MCF 10A (cell line): ENCODE measurements at regions not wholly inside any gene's neighbourhood (a gene's known extent, or its start where the extent isn't known, plus 50 kb on each side); places are given as distances from the start of the nearest gene placed in this dataset.

Source experiments
- BruUV-seq: library from RNA; stranded (reverse); fragments of 400-500 nt; replicated peaks from 2 replicates; lab custom pipeline; 2021; lab: Mats Ljungman, UMichigan
- CTCF ChIA-PET: fragments of 300-600 bp; sonication (Branson Sonifier 250); formaldehyde crosslinking; extraction: SDS; loops from one replicate; lab custom pipeline; 2021; ENCODE audit warnings: antibody characterized with exemption, inconsistent platforms; lab: Yijun Ruan, JAX
- POLR2A ChIA-PET: fragments of 300-600, 350-650 bp; sonication (Branson Sonifier 250); formaldehyde crosslinking; extraction: SDS; loops from one replicate; lab custom pipeline; 2020; ENCODE audit warnings: antibody characterized with exemption, inconsistent platforms; lab: Yijun Ruan, JAX
- DNase-seq: peaks from one replicate; pipeline ENCODE4 v3.0.0-alpha.2; 2018; ENCODE audit not compliant: unreplicated experiment
- H3K27ac Mint-ChIP-seq: one replicate; pipeline ENCODE4 v1.8.0; 2022; ENCODE audit warnings: mild to moderate bottlenecking, low read depth, mixed read lengths; ENCODE audit not compliant: unreplicated experiment
- H3K27me3 Mint-ChIP-seq: one replicate; pipeline ENCODE4 v1.8.0; 2022; ENCODE audit warnings: mixed read lengths; ENCODE audit not compliant: insufficient read depth, unreplicated experiment
- H3K36me3 Mint-ChIP-seq: one replicate; pipeline ENCODE4 v1.8.0; 2022; ENCODE audit warnings: mild to moderate bottlenecking, moderate library complexity, mixed read lengths; ENCODE audit not compliant: insufficient read depth, unreplicated experiment
- H3K4me1 Mint-ChIP-seq: one replicate; pipeline ENCODE4 v1.8.0; 2022; ENCODE audit warnings: mixed read lengths; ENCODE audit not compliant: insufficient read depth, unreplicated experiment
- H3K4me3 Mint-ChIP-seq: one replicate; pipeline ENCODE4 v1.8.0; 2022; ENCODE audit warnings: mild to moderate bottlenecking, moderate library complexity, mixed read lengths; ENCODE audit not compliant: unreplicated experiment
- H3K9me3 Mint-ChIP-seq: one replicate; pipeline ENCODE4 v1.8.0; 2022; ENCODE audit warnings: mixed read lengths; ENCODE audit not compliant: unreplicated experiment
- CTCF ChIP-seq: fragments of 200-600 bp; IDR thresholded peaks from one replicate; pipeline ENCODE4 v1.8.0; 2022; ENCODE audit warnings: antibody characterized with exemption, mild to moderate bottlenecking; ENCODE audit not compliant: unreplicated experiment
- intact Hi-C: fragments of 100-400 bp; cut with micrococcal nuclease; formaldehyde crosslinking; loops from 2 replicates; pipeline ENCODE4 v1.14.1; 2022

- Mint-ChIP-seq H3K4me1 (no peaks in the 10 kb centered on the region), H3K9me3 (peaks cover 1% of the 10 kb centered on the region), H3K36me3 (no peaks in the 10 kb centered on the region), H3K27ac (no peak overlapping the region), H3K4me3 (no peak overlapping the region), H3K27me3 (peaks cover 13% of the 10 kb centered on the region)
- no peak for TF ChIP-seq CTCF
- ChIA-PET POLR2A (no interaction called here), CTCF (interaction anchor here (0.6 to 1.0 kb wide), 2 partner anchors 52 to 80 kb away, joined by 3 to 4 read pairs; no protein-coding TSS in a partner anchor)
- no TSS peak for BruUV-seq
- no peak for DNase-seq
- intact Hi-C loops = no loop called here
These were observed 167.0 kb downstream of the BCL11A start for GRCh38 chr2:60386436-60386835.

GRCh38 chr2:60385648-60386047, 167.8 kb downstream of the BCL11A start:
- intact Hi-C loops = no loop called here

GRCh38 chr2:60383401-60384143, 169.9 kb downstream of the BCL11A start:
- no peaks in the 10 kb centered on the region for H3K4me1 Mint-ChIP-seq
- no peak for DNase-seq
- H3K36me3 Mint-ChIP-seq = no peaks in the 10 kb centered on the region
- no peak overlapping the region for H3K4me3 Mint-ChIP-seq
- CTCF ChIA-PET = no interaction called here
- TF ChIP-seq CTCF = no peak
- no TSS peak for BruUV-seq
- intact Hi-C loops = no loop called here
- H3K27me3 Mint-ChIP-seq = peaks cover 13% of the 10 kb centered on the region
- peaks cover 4% of the 10 kb centered on the region for H3K9me3 Mint-ChIP-seq
- H3K27ac Mint-ChIP-seq = no peak overlapping the region
- POLR2A ChIA-PET = interaction anchor here (0.8 kb wide), 1 partner anchor 913 kb away, joined by 3 read pairs; no protein-coding TSS in a partner anchor

More at GRCh38 chr2:60385648-60386047, 167.8 kb downstream of the BCL11A start:
- BruUV-seq = no TSS peak
- peaks cover 4% of the 10 kb centered on the region for H3K9me3 Mint-ChIP-seq
- H3K27ac Mint-ChIP-seq = no peak overlapping the region
- H3K4me1 Mint-ChIP-seq = no peaks in the 10 kb centered on the region
- peaks cover 13% of the 10 kb centered on the region for H3K27me3 Mint-ChIP-seq
- TF ChIP-seq CTCF = no peak
- no peaks in the 10 kb centered on the region for H3K36me3 Mint-ChIP-seq
- ChIA-PET POLR2A (interaction anchor here (0.7 kb wide), 1 partner anchor 782 kb away, joined by 3 read pairs; no protein-coding TSS in a partner anchor), CTCF (interaction anchor here (0.6 to 1.0 kb wide), 4 partner anchors 53 to 725 kb away, joined by 3 to 5 read pairs (median 4); no protein-coding TSS in a partner anchor)
- DNase-seq = no peak
- H3K4me3 Mint-ChIP-seq = no peak overlapping the region

GRCh38 chr2:60380411-60380810, 173.0 kb downstream of the BCL11A start:
- no peak for DNase-seq
- H3K27ac Mint-ChIP-seq = no peak overlapping the region
- ChIA-PET POLR2A (no interaction called here), CTCF (interaction anchor here (0.6 kb wide), 1 partner anchor 13 kb away, joined by 3 read pairs; no protein-coding TSS in a partner anchor)
- no peaks in the 10 kb centered on the region for H3K36me3 Mint-ChIP-seq
- intact Hi-C loops = no loop called here
- H3K27me3 Mint-ChIP-seq = peaks cover 13% of the 10 kb centered on the region
- H3K4me1 Mint-ChIP-seq = no peaks in the 10 kb centered on the region
- no TSS peak for BruUV-seq
- no peak overlapping the region for H3K4me3 Mint-ChIP-seq
- peaks cover 4% of the 10 kb centered on the region for H3K9me3 Mint-ChIP-seq
- TF ChIP-seq CTCF = no peak
